HS-27A (cell line): ENCODE measurements at regions not wholly inside any gene's neighbourhood (a gene's known extent, or its start where the extent isn't known, plus 50 kb on each side); places are given as distances from the start of the nearest gene placed in this dataset.

ENCODE experiments used
- DNase-seq: peaks from one replicate; pipeline ENCODE4 v3.0.0-alpha.2; 2012; ENCODE audit warnings: low read depth, missing footprints

- no peak for DNase-seq
These were observed 74.1 kb upstream of the PRSS58 start for GRCh38 chr7:142331941-142332340.

GRCh38 chr7:142329062-142329790, 71.4 kb upstream of the PRSS58 start:
- DNase-seq, result no peak

- DNase-seq, result no peak
These were observed 70.7 kb upstream of the PRSS58 start for GRCh38 chr7:142328551-142328950.

GRCh38 chr7:142327628-142328405, 70.0 kb upstream of the PRSS58 start:
- no peak for DNase-seq

- DNase-seq, result no peak
These were observed 65.8 kb upstream of the PRSS58 start for GRCh38 chr7:142323706-142324105.

- DNase-seq, result no peak
These were observed 63.5 kb upstream of the PRSS58 start for GRCh38 chr7:142321391-142321790.

GRCh38 chr7:142320883-142321282, 63.0 kb upstream of the PRSS58 start:
- no peak for DNase-seq

GRCh38 chr7:142319970-142320369, 62.1 kb upstream of the PRSS58 start:
- no peak for DNase-seq

- no peak for DNase-seq
These were observed 56.4 kb upstream of the PRSS58 start for GRCh38 chr7:142314281-142314680.

- no peak for DNase-seq
These were observed 55.7 kb upstream of the PRSS58 start for GRCh38 chr7:142313528-142313927.

GRCh38 chr7:142311876-142312275, 54.0 kb upstream of the PRSS58 start:
- no peak for DNase-seq

- DNase-seq, result no peak
These were observed 51.1 kb upstream of the PRSS58 start for GRCh38 chr7:142308918-142309317.

GRCh38 chr7:142308326-142308725, 50.5 kb upstream of the PRSS58 start:
- DNase-seq, result no peak
